GM12872 (cell line): ENCODE measurements at regions not wholly inside any gene's neighbourhood (a gene's known extent, or its start where the extent isn't known, plus 50 kb on each side); places are given as distances from the start of the nearest gene placed in this dataset.

Experiments
- CTCF ChIP-seq: IDR thresholded peaks from 3 replicates; pipeline ENCODE4 v1.5.1; 2011; ENCODE audit warnings: low read depth, mild to moderate bottlenecking, low read length, moderate library complexity; ENCODE audit not compliant: insufficient read depth

- no peak for TF ChIP-seq CTCF
Observed at GRCh38 chr3:86282106-86282787, 708.7 kb downstream of the VGLL3 start.

GRCh38 chr3:86269364-86270155, 721.4 kb downstream of the VGLL3 start:
- TF ChIP-seq CTCF, result no peak

- no peak for TF ChIP-seq CTCF
Observed at GRCh38 chr3:86257955-86258641, 732.9 kb downstream of the VGLL3 start.

- TF ChIP-seq CTCF, result no peak
Observed at GRCh38 chr3:86254480-86254879, 736.5 kb downstream of the VGLL3 start.

- TF ChIP-seq CTCF, result no peak
Observed at GRCh38 chr3:86251781-86252180, 739.2 kb downstream of the VGLL3 start.

GRCh38 chr3:86249833-86250232, 741.1 kb downstream of the VGLL3 start:
- no peak for TF ChIP-seq CTCF

GRCh38 chr3:86245360-86245759, 745.6 kb downstream of the VGLL3 start:
- TF ChIP-seq CTCF, result no peak
